ENCODE measurements at regions not wholly inside any gene's neighbourhood (a gene's known extent, or its start where the extent isn't known, plus 50 kb on each side); places are given as distances from the start of the nearest gene placed in this dataset.

GRCh38 chr11:45500451-45500850 is 165.0 kb downstream of the CHST1 start:
- Mint-ChIP-seq H3K4me1 (ENCODE audit: low read depth) (no peaks in the 10 kb centered on the region), H3K27me3 (ENCODE audit: insufficient read depth) (peaks cover 21% of the 10 kb centered on the region), H3K4me3 (no peak overlapping the region), H3K9me3 (no peaks in the 10 kb centered on the region), H3K27ac (no peak overlapping the region), H3K36me3 (ENCODE audit: low read depth) (no peaks in the 10 kb centered on the region)
- no peak for DNase-seq
- no peak for TF ChIP-seq CTCF (IDR thresholded peaks at IDR 0.05)

- peaks cover 29% of the 10 kb centered on the region for H3K27me3 Mint-ChIP-seq (ENCODE audit: insufficient read depth)
- TF ChIP-seq CTCF (IDR thresholded peaks at IDR 0.05) = no peak
- no peak for DNase-seq
- H3K27ac Mint-ChIP-seq = no peak overlapping the region
- peaks cover 8% of the 10 kb centered on the region; the same call in 1 of the 2 replicates for H3K9me3 Mint-ChIP-seq
- no peaks in the 10 kb centered on the region for H3K4me1 Mint-ChIP-seq (ENCODE audit: low read depth)
- no peak overlapping the region for H3K4me3 Mint-ChIP-seq
- no peaks in the 10 kb centered on the region for H3K36me3 Mint-ChIP-seq (ENCODE audit: low read depth)
Measured at GRCh38 chr11:45494738-45495137, 170.7 kb downstream of the CHST1 start.

- Mint-ChIP-seq H3K36me3 (ENCODE audit: low read depth) (no peaks in the 10 kb centered on the region), H3K4me3 (no peak overlapping the region), H3K27ac (no peak overlapping the region), H3K9me3 (peaks cover 8% of the 10 kb centered on the region; the same call in 1 of the 2 replicates), H3K27me3 (ENCODE audit: insufficient read depth) (peaks cover 45% of the 10 kb centered on the region), H3K4me1 (ENCODE audit: low read depth) (peaks cover 5% of the 10 kb centered on the region; the same call in 1 of the 2 replicates)
- no peak for DNase-seq
- TF ChIP-seq CTCF (IDR thresholded peaks at IDR 0.05) = no peak
Measured at GRCh38 chr11:45489281-45489905, 176.0 kb downstream of the CHST1 start.

GRCh38 chr11:45486461-45486860 is 179.0 kb downstream of the CHST1 start:
- Mint-ChIP-seq H3K4me1 (ENCODE audit: low read depth) (peaks cover 7% of the 10 kb centered on the region; the same call in 1 of the 2 replicates), H3K27ac (no peak overlapping the region), H3K9me3 (no peaks in the 10 kb centered on the region), H3K36me3 (ENCODE audit: low read depth) (no peaks in the 10 kb centered on the region), H3K4me3 (no peak overlapping the region), H3K27me3 (ENCODE audit: insufficient read depth) (peaks cover 59% of the 10 kb centered on the region)
- DNase-seq = no peak
- TF ChIP-seq CTCF (IDR thresholded peaks at IDR 0.05) = no peak

- peak; percentile 15; the same call in 1 of the 2 replicates for TF ChIP-seq CTCF (IDR thresholded peaks at IDR 0.05)
- H3K27ac Mint-ChIP-seq = no peak overlapping the region
Measured at GRCh38 chr11:45485070-45485707, 180.2 kb downstream of the CHST1 start.

More at GRCh38 chr11:45485070-45485707, 180.2 kb downstream of the CHST1 start:
- no peaks in the 10 kb centered on the region for H3K9me3 Mint-ChIP-seq
- H3K27me3 Mint-ChIP-seq (ENCODE audit: insufficient read depth) = peaks cover 61% of the 10 kb centered on the region
- H3K36me3 Mint-ChIP-seq (ENCODE audit: low read depth) = no peaks in the 10 kb centered on the region
- no peak for DNase-seq
- peaks cover 7% of the 10 kb centered on the region; the same call in 1 of the 2 replicates for H3K4me1 Mint-ChIP-seq (ENCODE audit: low read depth)
- H3K4me3 Mint-ChIP-seq = no peak overlapping the region

Data from HFFc6 (cell line).